Lower leg skin (tissue), 3 donors: ENCODE measurements at regions not wholly inside any gene's neighbourhood (a gene's known extent, or its start where the extent isn't known, plus 50 kb on each side); places are given as distances from the start of the nearest gene placed in this dataset.

Experiments used
- POLR2A ChIP-seq, 2 donors: fragments of 450-650 bp; IDR thresholded peaks; one replicate each; pipeline ENCODE4 v1.6.1; 2016 to 2017; ENCODE audit warnings: antibody characterized with exemption in 2 of 2, mild to moderate bottlenecking in 1 of 2, moderate library complexity in 1 of 2
- TF ChIP-seq, protein P1 (sequence below), 3 donors: fragments of 450-650 bp; IDR thresholded peaks; one replicate each; pipeline ENCODE4 v1.5.1; 2016; ENCODE audit warnings: antibody characterized with exemption in 3 of 3, mild to moderate bottlenecking in 3 of 3, moderate library complexity in 2 of 3

DNA sequence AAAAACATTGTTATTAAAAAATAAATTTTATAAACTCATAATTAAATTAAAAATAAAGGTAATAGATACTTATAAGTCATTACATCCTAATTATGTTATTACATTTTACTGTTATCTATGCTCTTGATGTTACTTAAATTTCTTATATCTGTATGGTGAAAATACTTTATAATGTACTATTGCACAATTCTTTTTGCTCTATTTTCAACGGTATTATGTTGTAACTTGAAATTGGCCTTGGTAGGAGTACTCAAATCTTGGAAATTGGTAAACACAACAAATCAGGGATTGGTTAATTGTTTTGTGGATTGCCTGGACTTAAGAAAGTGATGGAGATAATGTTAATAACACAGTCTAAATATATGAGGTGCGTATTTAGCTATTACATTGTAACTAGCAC is 273.3 kb downstream of the MDFIC start:
- TF ChIP-seq, protein P1, sequence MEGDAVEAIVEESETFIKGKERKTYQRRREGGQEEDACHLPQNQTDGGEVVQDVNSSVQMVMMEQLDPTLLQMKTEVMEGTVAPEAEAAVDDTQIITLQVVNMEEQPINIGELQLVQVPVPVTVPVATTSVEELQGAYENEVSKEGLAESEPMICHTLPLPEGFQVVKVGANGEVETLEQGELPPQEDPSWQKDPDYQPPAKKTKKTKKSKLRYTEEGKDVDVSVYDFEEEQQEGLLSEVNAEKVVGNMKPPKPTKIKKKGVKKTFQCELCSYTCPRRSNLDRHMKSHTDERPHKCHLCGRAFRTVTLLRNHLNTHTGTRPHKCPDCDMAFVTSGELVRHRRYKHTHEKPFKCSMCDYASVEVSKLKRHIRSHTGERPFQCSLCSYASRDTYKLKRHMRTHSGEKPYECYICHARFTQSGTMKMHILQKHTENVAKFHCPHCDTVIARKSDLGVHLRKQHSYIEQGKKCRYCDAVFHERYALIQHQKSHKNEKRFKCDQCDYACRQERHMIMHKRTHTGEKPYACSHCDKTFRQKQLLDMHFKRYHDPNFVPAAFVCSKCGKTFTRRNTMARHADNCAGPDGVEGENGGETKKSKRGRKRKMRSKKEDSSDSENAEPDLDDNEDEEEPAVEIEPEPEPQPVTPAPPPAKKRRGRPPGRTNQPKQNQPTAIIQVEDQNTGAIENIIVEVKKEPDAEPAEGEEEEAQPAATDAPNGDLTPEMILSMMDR (IDR thresholded peaks at IDR 0.05) = no peak
- no peak for TF ChIP-seq POLR2A (IDR thresholded peaks at IDR 0.05)
